NB4 (cell line): ENCODE measurements at regions not wholly inside any gene's neighbourhood (a gene's known extent, or its start where the extent isn't known, plus 50 kb on each side); places are given as distances from the start of the nearest gene placed in this dataset.
A peak's percentile ranks its signal among the peaks of the same experiment; 100 is the strongest.

ENCODE experiments used
- DNase-seq: peaks from one replicate; pipeline ENCODE4 v3.0.0; 2010; ENCODE audit warnings: low read depth
- H3K4me3 ChIP-seq: one replicate; pipeline ENCODE4 v1.5.1; 2011; ENCODE audit warnings: mild to moderate bottlenecking, low read depth, low read length, moderate library complexity
- CTCF ChIP-seq: IDR thresholded peaks from one replicate; pipeline ENCODE4 v1.5.1; 2012; ENCODE audit warnings: low read depth, low read length
- MAX ChIP-seq: IDR thresholded peaks from 2 replicates; pipeline ENCODE4 v1.6.1; 2011; ENCODE audit warnings: low read depth, low read length
- MYC ChIP-seq: IDR thresholded peaks from 2 replicates; pipeline ENCODE4 v1.6.1; 2011; ENCODE audit warnings: low read depth, low read length
- POLR2A ChIP-seq: IDR thresholded peaks from 2 replicates; pipeline ENCODE4 v1.6.1; 2011; ENCODE audit warnings: mild to moderate bottlenecking; ENCODE audit not compliant: insufficient read length; ENCODE audit errors: extremely low read depth

- no peak for DNase-seq
- H3K4me3 ChIP-seq, result no peak overlapping the region
- TF ChIP-seq MYC (no peak), CTCF (no peak), MAX (no peak), POLR2A (no peak)
Measured at GRCh38 chr1:238419209-238419608, 528.5 kb upstream of the ZP4 start.

- DNase-seq, result no peak
- TF ChIP-seq MAX (no peak), MYC (no peak), CTCF (no peak), POLR2A (no peak)
- no peak overlapping the region for H3K4me3 ChIP-seq
Measured at GRCh38 chr1:238409932-238410331, 519.2 kb upstream of the ZP4 start.

- TF ChIP-seq CTCF (no peak), MAX (no peak), POLR2A (no peak), MYC (no peak)
- peak; percentile 27 for DNase-seq
Measured at GRCh38 chr1:238409191-238409850, 518.6 kb upstream of the ZP4 start.

GRCh38 chr1:238408737-238409136 lies 518.0 kb upstream of the ZP4 start:
- H3K4me3 ChIP-seq, result no peak overlapping the region
- no peak for DNase-seq
- TF ChIP-seq POLR2A (no peak), MYC (no peak), CTCF (no peak), MAX (no peak)

More at GRCh38 chr1:238409191-238409850, 518.6 kb upstream of the ZP4 start:
- no peak overlapping the region for H3K4me3 ChIP-seq

- no peak for TF ChIP-seq MYC
- no peak for TF ChIP-seq CTCF
- no peak for TF ChIP-seq POLR2A
- TF ChIP-seq MAX, result no peak
- no peak overlapping the region for H3K4me3 ChIP-seq
Measured at GRCh38 chr1:238406098-238406860, 515.6 kb upstream of the ZP4 start.

More at GRCh38 chr1:238406098-238406860, 515.6 kb upstream of the ZP4 start:
- DNase-seq, result no peak
